ENCODE measurements at regions not wholly inside any gene's neighbourhood (a gene's known extent, or its start where the extent isn't known, plus 50 kb on each side); places are given as distances from the start of the nearest gene placed in this dataset.

DNA sequence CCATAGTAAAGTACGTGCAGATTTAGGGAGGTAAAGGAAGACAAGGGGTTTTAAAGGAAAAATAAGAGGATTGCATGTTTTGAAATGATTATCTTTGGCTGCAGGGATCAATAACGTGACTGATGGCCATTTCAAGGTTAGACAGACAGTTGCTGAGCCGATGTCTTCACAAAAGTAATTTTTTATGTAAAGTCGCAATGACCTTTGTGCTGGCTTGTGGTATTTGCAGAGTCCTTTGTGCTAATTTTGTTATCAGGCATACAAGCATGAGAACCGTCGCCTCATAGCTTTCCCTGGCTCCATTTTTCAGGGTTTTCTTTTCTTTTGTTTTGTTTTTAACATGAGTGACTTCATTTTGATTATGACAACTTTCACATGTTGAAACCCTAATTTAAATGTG lies 605.7 kb upstream of the GJE1 start:
- no peak for TF ChIP-seq EZH2 (IDR thresholded peaks at IDR 0.05; ENCODE audit: borderline replicate concordance, low read length)
- TF ChIP-seq, protein P1, sequence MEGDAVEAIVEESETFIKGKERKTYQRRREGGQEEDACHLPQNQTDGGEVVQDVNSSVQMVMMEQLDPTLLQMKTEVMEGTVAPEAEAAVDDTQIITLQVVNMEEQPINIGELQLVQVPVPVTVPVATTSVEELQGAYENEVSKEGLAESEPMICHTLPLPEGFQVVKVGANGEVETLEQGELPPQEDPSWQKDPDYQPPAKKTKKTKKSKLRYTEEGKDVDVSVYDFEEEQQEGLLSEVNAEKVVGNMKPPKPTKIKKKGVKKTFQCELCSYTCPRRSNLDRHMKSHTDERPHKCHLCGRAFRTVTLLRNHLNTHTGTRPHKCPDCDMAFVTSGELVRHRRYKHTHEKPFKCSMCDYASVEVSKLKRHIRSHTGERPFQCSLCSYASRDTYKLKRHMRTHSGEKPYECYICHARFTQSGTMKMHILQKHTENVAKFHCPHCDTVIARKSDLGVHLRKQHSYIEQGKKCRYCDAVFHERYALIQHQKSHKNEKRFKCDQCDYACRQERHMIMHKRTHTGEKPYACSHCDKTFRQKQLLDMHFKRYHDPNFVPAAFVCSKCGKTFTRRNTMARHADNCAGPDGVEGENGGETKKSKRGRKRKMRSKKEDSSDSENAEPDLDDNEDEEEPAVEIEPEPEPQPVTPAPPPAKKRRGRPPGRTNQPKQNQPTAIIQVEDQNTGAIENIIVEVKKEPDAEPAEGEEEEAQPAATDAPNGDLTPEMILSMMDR (conservative IDR thresholded peaks at IDR 0.05 in 1 of 2, IDR thresholded peaks at IDR 0.05 in 1 of 2; ENCODE audit: extremely low read depth in 1 of 2, insufficient read depth in 1 of 2, low read depth in 1 of 2, low read length in 2 of 2) = no peak

Measured in mammary epithelial cell (primary cell).